ENCODE measurements at regions not wholly inside any gene's neighbourhood (a gene's known extent, or its start where the extent isn't known, plus 50 kb on each side); places are given as distances from the start of the nearest gene placed in this dataset.

GRCh38 chr9:111198936-111199335, 131.1 kb downstream of the OR2K2 start:
- Histone ChIP-seq H3K27me3 (ENCODE audit: control insufficient read depth in 2 of 2, insufficient read depth in 2 of 2, low read length in 2 of 2) (no peaks in the 10 kb centered on the region), H3K79me2 (ENCODE audit: control insufficient read depth, insufficient read depth, low read length) (no peaks in the 10 kb centered on the region), H3K9ac (replicated peaks; ENCODE audit: extremely low read depth, insufficient read depth, low read length) (no peak overlapping the region), H3K9me1 (replicated peaks; ENCODE audit: control insufficient read depth, extremely low read depth, insufficient read depth, low read length) (no peaks in the 10 kb centered on the region), H4K20me1 (replicated peaks; ENCODE audit: control insufficient read depth, extremely low read depth, insufficient read depth, low read length) (no peaks in the 10 kb centered on the region), H3K9me3 (replicated peaks; ENCODE audit: control insufficient read depth, insufficient read depth, low read length) (no peaks in the 10 kb centered on the region), H3K4me3 (replicated peaks in 1 of 3; ENCODE audit: insufficient read depth in 1 of 3, low read depth in 1 of 3, low read length in 3 of 3) (no peak overlapping the region), H3K4me2 (ENCODE audit: insufficient read depth, low read length) (no peak overlapping the region), H2AFZ (ENCODE audit: low read depth, low read length) (no peak overlapping the region), H3K27ac (ENCODE audit: insufficient read depth, low read depth, low read length) (no peak overlapping the region), H3K4me1 (ENCODE audit: control insufficient read depth, extremely low read depth, insufficient read depth, low read length) (no peaks in the 10 kb centered on the region), H3K36me3 (ENCODE audit: control insufficient read depth in 2 of 2, extremely low read depth in 1 of 2, insufficient read depth in 2 of 2, low read length in 2 of 2) (no peaks in the 10 kb centered on the region)
- dilution Hi-C loops (cut with MboI; ENCODE audit: extremely low pct_ligation_motif_present, low sequenced_read_pairs) (no loop called here), intact Hi-C loops (cut with micrococcal nuclease) (no loop called here)
- BruUV-seq (replicated peaks): no TSS peak
- ChIA-PET POLR2A (no interaction called here), CTCF (no interaction called here)
- no peak for DNase-seq (ENCODE audit: low read depth, low spot score)
- FAIRE-seq: no peak
- no peak for TF ChIP-seq CTCF (IDR thresholded peaks at IDR 0.05; ENCODE audit: extremely low read depth in 1 of 2, insufficient read depth in 1 of 2, low read depth in 1 of 2, low read length in 2 of 2)
- TF ChIP-seq EZH2 (IDR thresholded peaks at IDR 0.05; ENCODE audit: borderline replicate concordance, low read depth, low read length, severe bottlenecking): no peak
- TF ChIP-seq JUN (IDR thresholded peaks at IDR 0.05; ENCODE audit: borderline replicate concordance, insufficient read depth, insufficient read length, low read depth): no peak
- TF ChIP-seq POLR2A (IDR thresholded peaks at IDR 0.05; ENCODE audit: low read depth, low read length): no peak
- TF ChIP-seq, protein P1, sequence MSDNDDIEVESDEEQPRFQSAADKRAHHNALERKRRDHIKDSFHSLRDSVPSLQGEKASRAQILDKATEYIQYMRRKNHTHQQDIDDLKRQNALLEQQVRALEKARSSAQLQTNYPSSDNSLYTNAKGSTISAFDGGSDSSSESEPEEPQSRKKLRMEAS (IDR thresholded peaks at IDR 0.05; ENCODE audit: insufficient read depth, insufficient read length): no peak
- TF ChIP-seq GATA2 (IDR thresholded peaks at IDR 0.05; ENCODE audit: insufficient read depth, insufficient read length, low read depth, low read length): no peak
- no peak for TF ChIP-seq POLR2AphosphoS5 (IDR thresholded peaks at IDR 0.05; ENCODE audit: insufficient read depth, low read depth, low read length)
- no peak for TF ChIP-seq MYC (IDR thresholded peaks at IDR 0.05; ENCODE audit: low read depth, low read length)
- no peak for TF ChIP-seq FOS (IDR thresholded peaks at IDR 0.05; ENCODE audit: borderline replicate concordance, insufficient read depth, low read length)

All from endothelial cell of umbilical vein (primary cell).